ENCODE measurements at regions not wholly inside any gene's neighbourhood (a gene's known extent, or its start where the extent isn't known, plus 50 kb on each side); places are given as distances from the start of the nearest gene placed in this dataset.

DNA sequence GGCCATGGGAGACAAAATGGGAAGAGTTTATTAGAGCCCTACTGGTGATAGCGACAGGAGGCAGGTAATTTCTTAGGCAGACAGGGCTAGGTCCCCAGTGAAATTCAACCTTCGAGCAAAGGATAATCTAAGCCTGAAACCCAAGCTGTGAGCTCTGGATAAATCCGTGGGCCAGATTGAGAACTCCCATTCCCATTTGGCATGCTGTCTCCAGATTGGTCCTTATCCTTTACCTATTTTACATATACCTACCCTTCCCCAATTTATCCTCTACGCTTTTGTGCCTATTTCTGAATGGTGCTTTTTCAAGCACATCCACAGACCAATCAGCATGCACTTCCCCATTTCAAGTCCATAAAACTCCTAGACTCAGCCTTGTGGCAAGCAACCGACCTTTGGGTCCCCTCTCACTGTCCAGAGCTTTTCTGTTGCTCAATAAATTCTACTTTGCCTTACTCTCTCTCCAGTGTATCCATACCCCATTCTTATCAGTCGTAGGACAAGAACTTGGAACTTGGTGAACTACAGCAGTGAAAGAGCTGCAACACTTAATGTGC lies 268.0 kb downstream of the MYCN start:
- TF ChIP-seq POLR2AphosphoS5 (IDR thresholded peaks at IDR 0.05) (no peak), POLR2A (IDR thresholded peaks at IDR 0.05) (no peak), EP300 (IDR thresholded peaks at IDR 0.05) (no peak)
- TF ChIP-seq, protein P1, sequence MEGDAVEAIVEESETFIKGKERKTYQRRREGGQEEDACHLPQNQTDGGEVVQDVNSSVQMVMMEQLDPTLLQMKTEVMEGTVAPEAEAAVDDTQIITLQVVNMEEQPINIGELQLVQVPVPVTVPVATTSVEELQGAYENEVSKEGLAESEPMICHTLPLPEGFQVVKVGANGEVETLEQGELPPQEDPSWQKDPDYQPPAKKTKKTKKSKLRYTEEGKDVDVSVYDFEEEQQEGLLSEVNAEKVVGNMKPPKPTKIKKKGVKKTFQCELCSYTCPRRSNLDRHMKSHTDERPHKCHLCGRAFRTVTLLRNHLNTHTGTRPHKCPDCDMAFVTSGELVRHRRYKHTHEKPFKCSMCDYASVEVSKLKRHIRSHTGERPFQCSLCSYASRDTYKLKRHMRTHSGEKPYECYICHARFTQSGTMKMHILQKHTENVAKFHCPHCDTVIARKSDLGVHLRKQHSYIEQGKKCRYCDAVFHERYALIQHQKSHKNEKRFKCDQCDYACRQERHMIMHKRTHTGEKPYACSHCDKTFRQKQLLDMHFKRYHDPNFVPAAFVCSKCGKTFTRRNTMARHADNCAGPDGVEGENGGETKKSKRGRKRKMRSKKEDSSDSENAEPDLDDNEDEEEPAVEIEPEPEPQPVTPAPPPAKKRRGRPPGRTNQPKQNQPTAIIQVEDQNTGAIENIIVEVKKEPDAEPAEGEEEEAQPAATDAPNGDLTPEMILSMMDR (IDR thresholded peaks at IDR 0.05), result no peak
- H3K4me1 ChIP-seq, result no peaks in the 10 kb centered on the region
- H3K4me3 ChIP-seq, result no peak overlapping the region
- DNase-seq, result no peak
- intact Hi-C loops (cut with DNase I), result no loop called here
- no peaks in the 10 kb centered on the region for H3K27me3 ChIP-seq
- peaks cover 0 to 3% (median 0%) of the 10 kb centered on the region in 4 donors for H3K9me3 ChIP-seq
- 85 to 89% methylated on average over 6 of the region's 6 CpGs for WGBS, 2 donors
- H3K36me3 ChIP-seq, result no peaks in the 10 kb centered on the region
- no peak overlapping the region for H3K27ac ChIP-seq

- Histone ChIP-seq H3K4me1 (no peaks in the 10 kb centered on the region), H3K9me3 (peaks cover 0 to 3% (median 0%) of the 10 kb centered on the region in 4 donors), H3K4me3 (no peak overlapping the region), H3K36me3 (no peaks in the 10 kb centered on the region), H3K27ac (no peak overlapping the region), H3K27me3 (no peaks in the 10 kb centered on the region)
- no peak for DNase-seq
- intact Hi-C loops (cut with DNase I), result no loop called here
- TF ChIP-seq EP300 (IDR thresholded peaks at IDR 0.05) (no peak), POLR2AphosphoS5 (IDR thresholded peaks at IDR 0.05) (no peak), POLR2A (IDR thresholded peaks at IDR 0.05) (no peak)
- TF ChIP-seq, protein P1 (IDR thresholded peaks at IDR 0.05), result no peak
- 78 to 87% methylated on average over 2 of the region's 2 CpGs for WGBS, 2 donors
These were observed 267.3 kb downstream of the MYCN start for GRCh38 chr2:16207611-16208010.

GRCh38 chr2:16207151-16207550 lies 266.8 kb downstream of the MYCN start:
- H3K36me3 ChIP-seq, result no peaks in the 10 kb centered on the region
- H3K9me3 ChIP-seq, result peaks cover 0 to 3% (median 0%) of the 10 kb centered on the region in 4 donors
- H3K4me3 ChIP-seq, result no peak overlapping the region
- no peak for DNase-seq
- no peaks in the 10 kb centered on the region for H3K27me3 ChIP-seq
- TF ChIP-seq, protein P1 (IDR thresholded peaks at IDR 0.05), result no peak
- TF ChIP-seq POLR2AphosphoS5 (IDR thresholded peaks at IDR 0.05) (no peak), POLR2A (IDR thresholded peaks at IDR 0.05) (no peak), EP300 (IDR thresholded peaks at IDR 0.05) (no peak)
- H3K27ac ChIP-seq, result no peak overlapping the region
- intact Hi-C loops (cut with DNase I), result no loop called here
- no peaks in the 10 kb centered on the region for H3K4me1 ChIP-seq
- WGBS, 2 donors, result 92 to 96% methylated on average over 3 of the region's 3 CpGs

GRCh38 chr2:16206191-16206944 lies 266.0 kb downstream of the MYCN start:
- WGBS, 2 donors, result 82 to 95% methylated on average over 4 of the region's 4 CpGs
- TF ChIP-seq, protein P1 (IDR thresholded peaks at IDR 0.05), result no peak
- TF ChIP-seq POLR2AphosphoS5 (IDR thresholded peaks at IDR 0.05) (no peak), POLR2A (IDR thresholded peaks at IDR 0.05) (no peak), EP300 (IDR thresholded peaks at IDR 0.05) (no peak)
- DNase-seq, result no peak
- Histone ChIP-seq H3K4me3 (no peak overlapping the region), H3K27ac (no peak overlapping the region), H3K36me3 (no peaks in the 10 kb centered on the region), H3K27me3 (no peaks in the 10 kb centered on the region), H3K9me3 (peaks cover 0 to 3% (median 0%) of the 10 kb centered on the region in 4 donors), H3K4me1 (no peaks in the 10 kb centered on the region)
- intact Hi-C loops (cut with DNase I), result no loop called here

Data from sigmoid colon (tissue), 6 donors.